ENCODE measurements at regions not wholly inside any gene's neighbourhood (a gene's known extent, or its start where the extent isn't known, plus 50 kb on each side); places are given as distances from the start of the nearest gene placed in this dataset.

GRCh38 chr3:74363346-74363745, 251.1 kb downstream of the CNTN3 start:
- TF ChIP-seq CTCF (IDR thresholded peaks at IDR 0.05) (no peak), POLR2A (IDR thresholded peaks at IDR 0.05) (no peak), POLR2AphosphoS5 (IDR thresholded peaks at IDR 0.05) (no peak)

Data from prostate gland (tissue), 2 donors.